NCI-H2171 treated with DMSO at 0.1 percent for 48 hours (cell line): ENCODE measurements at regions not wholly inside any gene's neighbourhood (a gene's known extent, or its start where the extent isn't known, plus 50 kb on each side); places are given as distances from the start of the nearest gene placed in this dataset.

Source experiments
- DNase-seq: peaks from one replicate; lab custom pipeline; 2025; lab: John Stamatoyannopoulos, UW

DNA sequence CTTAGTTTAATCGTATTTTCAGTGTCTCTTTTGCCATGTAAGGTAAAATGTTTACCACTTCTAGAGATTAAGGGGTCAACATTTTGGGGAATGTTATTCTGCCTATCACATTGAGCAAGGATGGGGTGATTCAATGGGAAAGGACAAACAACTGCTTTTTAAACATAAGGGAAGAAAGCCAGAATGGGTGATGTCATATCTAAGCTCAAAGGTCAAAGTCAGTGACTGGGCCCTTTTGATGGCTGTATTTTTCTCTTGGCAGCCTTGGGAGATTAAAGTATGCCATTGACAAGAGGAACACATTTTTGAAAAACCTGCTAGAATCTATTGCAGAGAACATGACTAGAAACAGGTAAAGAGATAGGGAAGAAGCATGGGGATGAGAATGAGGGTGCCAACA lies 477.3 kb upstream of the IRAK1BP1 start:
- no peak for DNase-seq

DNA sequence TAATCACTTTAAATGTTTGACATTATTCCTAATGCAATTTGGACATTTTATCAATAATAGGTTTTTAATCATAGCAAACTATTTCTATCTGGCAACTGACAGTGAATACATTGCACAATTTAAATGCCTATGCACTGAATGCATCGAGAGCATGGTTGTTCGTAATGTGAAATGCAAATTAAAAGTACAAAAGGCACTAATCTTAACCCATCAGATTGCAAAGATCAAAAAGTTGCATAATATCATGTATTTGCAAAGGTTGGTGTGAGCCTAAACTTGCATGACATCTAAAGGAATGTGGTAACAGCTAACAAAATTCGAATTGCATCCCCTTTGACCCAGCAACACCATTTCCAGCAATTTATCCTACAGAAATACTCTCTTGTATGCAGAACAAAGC lies 469.9 kb upstream of the IRAK1BP1 start:
- no peak for DNase-seq

DNA sequence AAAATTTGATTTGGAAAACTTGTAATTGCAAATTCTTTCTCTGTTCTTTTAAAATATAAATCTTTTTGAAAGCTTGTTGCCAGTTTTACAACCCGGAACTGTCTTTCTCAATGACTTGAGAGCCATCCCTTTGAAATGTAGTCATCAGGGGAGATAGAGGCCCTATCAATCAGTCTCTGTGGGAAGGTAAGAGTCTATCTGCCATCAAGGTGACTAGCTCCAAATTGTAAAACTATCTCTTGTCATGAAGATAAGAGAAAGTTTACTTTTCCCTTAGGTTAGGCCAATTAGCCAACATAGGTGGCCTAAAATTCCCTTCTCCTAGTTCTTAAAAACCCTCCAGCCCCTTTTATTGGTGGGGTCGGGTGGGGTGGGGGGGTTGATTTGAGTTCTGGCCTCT lies 469.1 kb upstream of the IRAK1BP1 start:
- no peak for DNase-seq

DNA sequence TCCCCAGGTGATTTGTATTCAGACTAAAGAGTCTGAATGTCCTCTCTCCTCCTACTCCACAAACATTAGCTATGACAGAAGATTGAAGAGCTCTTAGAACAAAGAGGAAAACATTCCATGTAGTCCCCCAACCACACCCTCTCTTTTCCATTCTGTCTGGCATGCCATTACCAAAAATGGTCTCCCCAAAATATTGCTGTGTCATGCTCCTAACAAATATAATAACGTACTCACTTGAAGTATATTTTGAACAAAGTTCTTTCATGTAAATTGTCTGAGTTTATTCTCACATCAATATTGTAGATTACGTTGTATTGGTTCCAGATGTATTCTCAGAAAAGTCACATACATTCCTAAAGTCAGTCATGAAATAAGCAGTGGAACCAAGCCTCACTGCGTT lies 467.3 kb upstream of the IRAK1BP1 start:
- no peak for DNase-seq

DNA sequence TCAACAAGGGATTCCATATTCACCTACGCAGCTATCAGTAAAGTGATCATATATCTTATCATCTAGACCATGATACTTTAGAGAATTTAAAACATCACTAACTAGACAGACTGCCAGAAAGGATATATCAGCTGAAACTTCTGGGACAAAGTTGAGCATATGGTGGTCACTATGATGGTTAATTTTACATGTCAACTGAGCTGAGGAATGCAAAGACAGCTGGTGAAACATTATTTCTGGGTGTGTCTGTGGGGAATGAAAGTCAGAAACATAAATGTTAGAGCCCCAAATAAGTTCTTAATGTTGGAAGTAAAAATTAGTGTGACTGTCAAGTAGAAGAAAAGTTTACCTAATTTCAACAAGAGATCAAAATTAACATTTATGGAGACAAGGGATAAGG lies 440.0 kb upstream of the IRAK1BP1 start:
- no peak for DNase-seq

DNA sequence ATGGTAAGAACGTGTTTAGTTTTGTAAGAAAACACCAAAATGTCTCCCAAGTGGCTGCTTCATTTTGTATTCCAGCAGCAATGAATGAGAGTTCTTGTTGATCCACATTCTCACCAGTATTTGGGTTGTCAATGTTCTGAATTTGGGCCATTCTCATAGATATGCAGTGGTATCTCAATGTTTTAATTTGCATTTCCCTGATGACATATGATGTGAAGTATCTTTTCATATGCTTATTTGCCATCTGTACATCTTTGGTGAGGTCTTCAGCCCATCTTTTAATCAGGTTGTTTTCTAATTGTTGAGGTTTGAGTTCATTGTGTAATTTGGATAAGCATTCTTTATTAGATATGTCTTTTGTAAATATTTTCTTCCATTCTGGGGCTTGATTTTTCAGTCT lies 436.8 kb upstream of the IRAK1BP1 start:
- DNase-seq, result no peak

DNA sequence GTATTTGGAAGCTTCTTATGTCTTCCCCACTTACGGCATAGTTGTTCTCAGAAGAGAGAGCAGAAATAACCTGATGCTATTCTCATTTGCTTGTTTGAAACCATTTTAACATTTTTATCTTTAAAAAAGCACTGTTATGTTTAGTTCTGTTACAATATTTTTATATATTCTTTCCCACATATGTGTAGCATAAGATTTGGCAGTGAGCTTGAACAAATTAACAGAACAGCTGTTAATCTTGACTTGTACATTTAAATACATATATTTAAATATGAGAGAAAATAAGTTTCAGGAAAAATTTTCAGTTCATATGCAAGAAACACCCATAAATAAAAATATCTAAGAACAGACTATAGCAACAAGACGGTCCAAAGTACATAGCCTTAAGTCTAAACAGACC lies 431.7 kb upstream of the IRAK1BP1 start:
- DNase-seq, result no peak

DNA sequence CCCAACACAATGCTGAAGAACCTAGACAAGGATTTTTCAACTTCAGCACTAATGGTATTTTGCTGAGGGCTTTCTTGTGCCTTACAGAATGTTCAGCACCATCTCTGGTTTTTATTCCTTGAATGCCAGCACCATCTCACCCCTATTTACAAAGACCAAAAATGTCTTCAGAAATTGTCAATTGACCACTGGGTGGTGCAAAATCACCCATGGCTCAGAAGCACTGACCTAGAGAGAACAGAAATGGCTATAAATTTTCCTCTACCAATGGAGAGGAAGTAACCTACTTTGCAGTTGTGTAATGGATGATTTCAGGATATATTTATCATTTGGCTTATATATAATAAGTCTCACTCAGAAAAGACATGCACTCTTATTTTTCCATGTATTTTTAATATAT lies 431.0 kb upstream of the IRAK1BP1 start:
- DNase-seq, result no peak

DNA sequence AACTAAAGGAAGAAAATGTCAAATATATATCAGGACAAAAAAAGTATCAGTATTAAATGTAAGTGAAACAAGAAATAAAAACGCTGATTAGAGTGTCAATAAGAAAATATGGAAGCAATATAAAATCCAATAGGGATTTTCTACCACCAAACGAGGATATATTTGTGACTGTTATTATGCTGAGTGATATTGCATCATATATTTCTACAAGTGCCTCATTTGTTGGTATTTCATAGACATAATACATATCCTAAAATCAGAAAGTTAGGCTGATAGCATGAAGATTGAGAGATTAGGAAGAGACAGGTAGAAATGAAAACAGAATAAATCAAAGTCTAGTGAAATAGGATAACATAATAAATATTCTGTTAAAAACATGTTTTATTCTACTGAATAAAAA lies 429.2 kb upstream of the IRAK1BP1 start:
- DNase-seq, result no peak

DNA sequence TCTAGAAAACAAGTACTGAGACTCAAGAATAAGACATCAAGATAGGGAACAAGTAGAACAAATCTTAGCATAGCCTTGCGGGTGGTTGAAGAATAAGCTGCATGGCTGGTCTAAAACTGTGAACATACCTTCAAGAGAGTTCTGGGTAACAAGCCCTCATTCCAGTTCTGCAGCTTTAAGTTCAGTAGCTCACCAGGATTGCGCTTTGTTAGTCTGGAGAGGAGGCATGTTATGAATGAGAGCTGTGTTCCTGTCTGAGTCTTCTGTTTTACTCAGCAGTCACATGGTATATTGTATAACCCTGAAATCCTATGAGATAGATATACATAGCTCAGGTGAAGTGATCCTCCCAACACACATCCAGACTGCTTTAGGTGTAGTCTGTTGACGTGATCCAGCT lies 406.6 kb upstream of the IRAK1BP1 start:
- DNase-seq, result no peak

DNA sequence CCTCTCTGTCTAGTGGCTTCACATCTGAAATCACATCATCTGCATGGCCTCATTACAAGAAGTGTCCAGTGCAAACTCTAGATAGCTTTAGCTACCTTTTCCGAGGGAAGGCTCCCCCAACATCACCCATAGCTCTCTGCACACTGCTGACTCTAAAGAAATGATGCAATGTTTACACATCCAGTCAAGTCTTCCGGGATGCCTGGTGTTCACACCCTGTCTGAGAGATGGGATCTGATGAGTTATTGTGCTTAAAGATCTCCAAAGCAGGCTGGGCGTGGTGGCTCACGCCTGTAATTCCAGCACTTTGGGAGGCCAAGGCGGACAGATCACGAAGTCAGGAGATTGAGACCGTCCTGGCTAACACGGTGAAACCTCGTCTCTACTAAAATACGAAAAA lies 404.6 kb upstream of the IRAK1BP1 start:
- no peak for DNase-seq

DNA sequence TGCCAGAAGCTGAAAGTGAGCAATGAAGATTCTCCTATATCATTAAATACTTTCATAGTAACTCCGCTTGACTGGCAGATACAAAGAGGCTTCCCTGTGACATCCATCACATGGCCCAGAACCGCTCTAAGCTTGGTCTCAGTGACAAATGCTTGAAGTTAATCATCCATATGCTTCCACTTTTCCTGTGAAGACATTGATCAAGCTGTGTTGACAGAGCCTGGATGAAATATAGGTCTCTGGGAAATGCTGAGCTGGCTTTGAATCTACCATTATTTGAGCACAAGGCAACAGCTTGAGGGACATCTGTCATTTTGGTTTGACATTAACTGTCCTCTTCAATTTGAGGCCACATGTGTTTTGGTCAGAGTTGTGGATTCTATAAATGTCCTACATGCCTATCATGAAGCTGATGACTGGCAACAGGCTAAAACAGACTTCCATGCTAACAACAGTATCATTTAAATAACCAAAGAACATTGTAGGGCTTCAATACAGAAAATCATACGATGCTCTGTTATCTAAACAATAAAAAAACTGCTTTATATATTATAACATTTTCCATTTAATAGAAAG lies 402.2 kb upstream of the IRAK1BP1 start:
- no peak for DNase-seq

DNA sequence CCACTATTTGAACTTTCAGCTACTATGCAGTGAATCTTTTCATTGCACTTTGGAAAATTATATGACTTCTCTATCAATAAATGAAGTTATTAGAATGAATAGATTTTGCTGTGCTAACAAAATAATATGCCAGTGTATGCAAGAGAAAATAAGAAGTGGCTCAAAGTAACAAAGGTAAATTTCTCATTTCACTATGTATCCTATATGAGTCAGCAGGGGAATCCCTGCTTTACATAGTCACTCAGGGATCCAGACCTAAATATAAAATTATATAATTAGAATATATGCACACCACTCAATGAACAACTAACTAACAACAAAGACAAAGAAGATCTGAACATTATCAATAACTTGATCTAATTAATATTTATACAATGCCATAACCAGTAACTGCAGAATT lies 390.8 kb upstream of the IRAK1BP1 start:
- no peak for DNase-seq

DNA sequence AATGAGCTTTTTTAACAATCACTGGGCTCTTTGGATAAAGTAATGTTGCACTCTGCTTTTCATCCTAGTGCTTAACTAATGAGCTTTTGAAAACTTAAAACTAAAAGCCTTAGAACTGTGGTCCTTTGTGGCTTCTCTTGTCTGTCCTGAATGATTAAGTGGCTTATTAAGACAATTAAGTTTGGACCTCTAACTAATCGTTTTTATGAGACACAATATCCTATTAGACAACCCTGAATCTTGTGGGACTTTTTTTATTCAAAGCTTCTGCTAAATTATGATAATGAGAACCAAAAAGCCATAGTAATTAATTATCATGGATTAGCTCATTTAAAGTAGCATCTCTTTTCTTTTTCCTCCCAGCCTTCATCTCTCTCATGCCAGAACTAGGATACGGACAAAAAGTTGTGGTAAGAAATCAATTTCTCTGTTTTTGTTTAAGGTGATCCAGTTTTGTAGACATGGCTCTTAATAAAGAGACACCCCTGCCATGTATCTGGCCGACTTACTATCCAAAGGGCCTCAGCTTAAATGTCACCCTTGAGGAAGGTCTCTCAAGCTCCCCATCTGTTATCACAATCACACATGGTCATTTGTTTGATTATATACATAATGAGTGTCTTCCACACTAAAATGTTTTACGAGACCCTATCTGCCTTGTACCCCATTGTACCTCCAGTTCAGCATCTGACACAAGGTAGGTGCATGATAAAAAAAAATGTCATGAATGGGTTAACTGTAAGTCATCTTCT lies 384.4 kb upstream of the IRAK1BP1 start:
- no peak for DNase-seq

DNA sequence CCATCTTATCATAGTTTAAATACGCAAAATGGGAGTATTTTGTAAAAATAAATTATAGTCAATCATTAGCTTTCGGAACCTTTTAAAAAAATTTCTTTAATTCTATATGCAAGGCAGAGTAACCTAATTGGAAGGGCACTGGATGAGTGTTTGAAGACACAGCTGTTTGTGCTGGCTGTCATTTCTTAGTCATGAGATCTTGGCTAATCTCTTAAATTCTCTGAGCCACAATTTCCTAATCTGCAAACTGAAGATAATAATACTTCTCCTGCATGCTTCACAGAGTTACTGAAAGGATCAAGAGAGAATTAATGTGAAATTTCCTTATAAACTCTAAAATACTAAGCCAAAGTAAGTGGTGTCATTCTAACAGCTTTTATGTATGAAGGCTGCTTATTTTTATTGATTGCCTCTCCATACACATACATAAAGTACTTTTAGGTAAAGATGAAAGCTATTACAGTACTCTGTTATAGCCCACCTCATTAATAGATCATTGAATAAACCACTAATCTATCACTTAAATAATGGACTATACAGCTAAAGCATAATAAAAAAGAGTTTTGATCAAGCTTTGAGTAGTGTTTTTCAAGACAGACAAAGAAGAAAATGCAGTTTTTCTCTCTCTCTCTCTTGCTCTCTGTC lies 383.7 kb upstream of the IRAK1BP1 start:
- DNase-seq, result no peak

DNA sequence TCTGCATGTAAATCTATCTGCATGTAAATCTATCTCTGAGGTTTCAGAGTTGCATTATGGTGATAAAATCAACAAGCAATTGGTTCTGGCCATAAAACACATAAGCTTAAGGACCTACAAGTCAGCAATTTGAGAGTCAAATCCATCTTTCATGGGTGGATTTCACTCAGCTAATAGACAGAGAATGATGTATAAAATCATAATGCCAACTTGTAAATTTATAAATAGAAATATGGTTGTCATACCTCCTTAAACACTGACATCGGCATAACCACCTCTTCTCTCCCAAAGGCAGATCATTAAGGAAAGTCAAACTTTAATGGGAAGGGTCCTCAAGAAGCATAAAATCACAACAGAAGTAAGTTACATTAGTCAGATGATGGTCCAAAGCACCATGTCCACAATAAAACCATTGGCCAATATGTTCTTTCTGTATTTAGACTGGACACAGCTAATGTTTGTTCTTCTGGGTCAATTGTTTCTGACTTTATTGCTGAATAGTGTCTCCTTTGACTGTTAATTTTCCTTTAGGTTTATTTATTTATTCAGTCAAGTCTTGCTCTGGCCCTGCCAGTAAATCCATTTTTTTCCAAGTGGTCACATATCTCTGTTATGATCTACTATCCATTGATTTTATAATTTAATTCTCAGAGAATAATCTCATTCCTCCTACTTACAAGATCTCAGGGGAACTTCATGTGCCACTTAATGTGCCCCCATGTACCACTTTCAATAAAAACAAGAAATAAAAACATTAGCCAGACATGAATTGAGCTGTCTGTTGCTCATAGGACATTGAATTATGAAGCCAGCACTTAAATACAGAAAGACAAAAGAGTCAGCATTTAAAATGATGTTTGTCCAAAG lies 382.9 kb upstream of the IRAK1BP1 start:
- DNase-seq, result no peak

DNA sequence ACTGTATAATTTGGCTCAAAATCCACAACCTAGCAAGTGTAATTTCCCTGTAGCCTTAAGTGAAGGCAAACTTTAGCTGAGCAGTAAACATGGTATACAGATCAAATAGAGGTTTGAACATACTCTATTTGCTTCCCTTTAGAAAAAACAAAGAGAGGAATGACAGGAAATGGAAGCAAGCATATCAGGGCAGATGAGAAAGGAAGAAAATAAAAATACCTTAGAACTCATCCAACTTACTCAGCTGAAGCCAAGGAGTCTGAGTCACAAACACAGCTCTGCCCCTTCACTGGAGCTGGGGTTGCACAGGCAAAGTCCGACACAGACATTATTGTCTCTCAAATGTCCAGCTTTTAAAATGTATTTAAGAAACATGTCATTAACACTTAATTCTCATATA lies 379.9 kb upstream of the IRAK1BP1 start:
- no peak for DNase-seq

DNA sequence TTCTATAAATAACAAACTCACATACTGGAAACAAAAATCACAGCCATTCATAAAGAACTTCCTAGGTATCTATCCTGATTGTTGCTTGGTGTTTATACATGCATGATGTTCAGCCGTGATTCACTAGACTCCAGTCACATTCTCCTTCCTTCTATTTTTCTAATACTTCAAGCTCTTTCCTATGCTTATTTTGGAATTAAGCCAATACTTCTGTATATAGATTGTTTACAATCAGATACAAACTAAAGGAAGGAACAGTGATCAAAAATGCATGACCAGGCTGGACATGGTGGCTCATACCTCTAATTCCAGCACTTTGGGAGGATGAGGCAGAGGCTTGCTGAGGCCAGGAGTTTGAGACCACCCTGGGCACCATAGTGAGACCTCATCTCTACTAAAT lies 377.5 kb upstream of the IRAK1BP1 start:
- DNase-seq, result no peak

DNA sequence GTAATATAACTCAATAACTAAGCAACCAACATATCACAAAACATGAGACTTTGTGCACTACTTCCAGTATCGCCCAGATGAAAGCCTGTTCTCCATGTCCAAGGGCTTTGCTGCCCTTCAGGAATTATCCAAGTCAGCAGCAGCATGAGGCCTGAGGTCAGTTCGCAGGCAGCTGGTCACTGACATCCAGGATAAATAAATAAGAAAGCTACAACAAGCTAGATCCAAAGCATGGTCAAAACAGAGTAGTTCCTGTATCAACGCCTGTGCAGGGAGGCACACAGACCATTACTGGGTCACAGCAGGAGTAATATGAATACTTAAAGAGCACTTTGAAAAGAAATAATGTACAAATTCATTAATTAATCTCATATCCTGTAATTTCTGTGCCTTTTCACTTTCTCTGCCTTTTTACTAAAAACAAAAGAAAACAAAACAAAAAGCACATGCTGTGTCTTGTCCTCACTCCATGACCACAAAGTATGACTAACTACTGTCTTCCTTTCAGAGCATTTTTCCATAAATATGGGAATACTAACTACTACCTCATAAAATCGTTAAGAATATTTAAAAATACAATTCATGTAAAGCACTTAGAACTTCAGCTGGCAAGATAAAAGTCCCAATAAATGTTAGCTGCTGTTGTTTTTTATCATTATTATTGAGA lies 374.9 kb upstream of the IRAK1BP1 start:
- no peak for DNase-seq

DNA sequence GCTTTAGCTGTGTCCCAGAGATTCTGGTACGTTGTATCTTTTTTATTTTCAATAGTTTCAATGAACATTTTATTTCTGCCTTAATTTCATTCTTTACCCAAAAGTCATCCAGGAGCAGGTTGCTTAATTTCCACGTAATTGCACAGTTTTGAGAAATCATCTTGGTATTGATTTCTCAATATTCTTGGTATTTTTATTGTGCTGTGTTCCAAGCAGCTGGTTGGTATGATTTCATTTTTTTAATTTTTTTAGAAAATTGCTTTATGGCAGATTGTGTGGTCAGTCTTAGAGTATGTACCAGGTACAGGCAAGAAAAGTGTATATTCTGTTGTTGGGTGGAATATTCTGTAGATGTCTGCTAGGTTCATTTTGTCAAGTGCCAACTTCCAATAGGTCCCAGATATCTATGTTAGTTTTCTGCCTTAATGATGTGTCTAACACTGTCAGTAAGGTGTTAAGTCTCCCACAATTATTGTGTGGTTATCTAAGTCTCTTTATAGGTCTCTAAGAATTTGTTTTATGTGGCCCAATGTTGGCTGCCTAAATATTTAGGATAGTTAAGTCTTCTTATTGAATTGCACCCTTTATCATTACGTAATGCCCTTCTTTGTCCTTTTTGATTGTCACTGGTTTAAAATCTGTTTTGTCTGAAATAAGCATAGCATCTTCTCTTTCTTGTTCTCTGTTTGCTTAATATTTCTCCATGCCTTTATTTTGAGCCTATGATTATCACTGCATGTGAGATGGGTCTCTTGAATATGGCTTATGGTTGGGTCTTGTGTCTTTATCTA lies 366.9 kb upstream of the IRAK1BP1 start:
- no peak for DNase-seq

DNA sequence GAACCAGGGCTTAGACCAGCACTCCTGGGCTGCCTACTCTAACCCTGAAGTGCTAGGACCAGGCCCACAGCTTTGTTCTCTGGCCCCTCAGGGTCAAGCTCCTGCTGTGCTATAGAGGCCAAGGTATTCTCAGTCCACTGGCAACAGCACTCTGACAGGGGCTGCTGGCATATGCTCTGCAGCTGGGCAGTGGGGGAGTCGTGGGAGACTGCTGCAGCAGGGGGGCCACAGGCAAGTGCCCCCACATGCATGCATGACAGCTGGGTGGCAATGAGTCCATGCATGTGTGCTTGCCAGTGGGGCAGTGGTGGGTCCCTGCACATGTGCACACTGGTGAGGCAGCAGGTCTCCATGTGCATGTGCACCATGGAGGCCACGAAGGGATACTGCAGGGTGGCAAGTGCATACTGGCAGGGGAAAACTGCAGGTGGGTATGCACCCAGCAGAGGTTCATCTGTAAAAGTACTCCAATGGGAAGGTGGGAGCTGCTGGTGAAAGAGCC lies 364.9 kb upstream of the IRAK1BP1 start:
- DNase-seq, result no peak
